ENCODE measurements at regions not wholly inside any gene's neighbourhood (a gene's known extent, or its start where the extent isn't known, plus 50 kb on each side); places are given as distances from the start of the nearest gene placed in this dataset.
"Not testable (repeated sequence)": the region's sequence is repeated elsewhere in the genome, so short reads cannot be mapped to it uniquely, and the experiment has no call there.

- DNase-seq (ENCODE audit: low read depth in 2 of 2), result no peak
Observed at GRCh38 chr3:118536764-118537163, 497.9 kb downstream of the IGSF11 start.

- no peak for DNase-seq (ENCODE audit: low read depth in 2 of 2)
Observed at GRCh38 chr3:118537454-118537853, 497.2 kb downstream of the IGSF11 start.

- no peak for DNase-seq (ENCODE audit: low read depth in 2 of 2)
Observed at GRCh38 chr3:118538187-118538586, 496.5 kb downstream of the IGSF11 start.

- not testable (repeated sequence) for DNase-seq (ENCODE audit: low read depth in 2 of 2)
Observed at GRCh38 chr3:118539820-118540447, 494.7 kb downstream of the IGSF11 start.

- not testable (repeated sequence) for DNase-seq (ENCODE audit: low read depth in 2 of 2)
Observed at GRCh38 chr3:118540448-118540821, 494.2 kb downstream of the IGSF11 start.

GRCh38 chr3:118540826-118541225 is 493.8 kb downstream of the IGSF11 start:
- no peak for DNase-seq (ENCODE audit: low read depth in 2 of 2)

- no peak for DNase-seq (ENCODE audit: low read depth in 2 of 2)
Observed at GRCh38 chr3:118541796-118542195, 492.9 kb downstream of the IGSF11 start.

- DNase-seq (ENCODE audit: low read depth in 2 of 2), result no peak
Observed at GRCh38 chr3:118543832-118544231, 490.8 kb downstream of the IGSF11 start.

GRCh38 chr3:118544458-118544857 is 490.2 kb downstream of the IGSF11 start:
- DNase-seq (ENCODE audit: low read depth in 2 of 2), result no peak

- peak in 1 of 2 donors; percentile 1 for DNase-seq (ENCODE audit: low read depth in 2 of 2)
Observed at GRCh38 chr3:118548434-118548833, 486.2 kb downstream of the IGSF11 start.

- DNase-seq (ENCODE audit: low read depth in 2 of 2), result peak in 1 of 2 donors; percentile 16
Observed at GRCh38 chr3:118550122-118550521, 484.5 kb downstream of the IGSF11 start.

- no peak for DNase-seq (ENCODE audit: low read depth in 2 of 2)
Observed at GRCh38 chr3:118550556-118550955, 484.1 kb downstream of the IGSF11 start.

- no peak for DNase-seq (ENCODE audit: low read depth in 2 of 2)
Observed at GRCh38 chr3:118554148-118554838, 480.4 kb downstream of the IGSF11 start.

- DNase-seq (ENCODE audit: low read depth in 2 of 2), result no peak
Observed at GRCh38 chr3:118556983-118557382, 477.7 kb downstream of the IGSF11 start.

- no peak for DNase-seq (ENCODE audit: low read depth in 2 of 2)
Observed at GRCh38 chr3:118557513-118557912, 477.1 kb downstream of the IGSF11 start.

GRCh38 chr3:118559286-118559685 is 475.4 kb downstream of the IGSF11 start:
- no peak for DNase-seq (ENCODE audit: low read depth in 2 of 2)

- no peak for DNase-seq (ENCODE audit: low read depth in 2 of 2)
Observed at GRCh38 chr3:118564800-118565199, 469.8 kb downstream of the IGSF11 start.

GRCh38 chr3:118573912-118574311 is 460.7 kb downstream of the IGSF11 start:
- no peak for DNase-seq (ENCODE audit: low read depth in 2 of 2)

GRCh38 chr3:118577055-118577777 is 457.4 kb downstream of the IGSF11 start:
- no peak for DNase-seq (ENCODE audit: low read depth in 2 of 2)

GRCh38 chr3:118578559-118578958 is 456.1 kb downstream of the IGSF11 start:
- DNase-seq (ENCODE audit: low read depth in 2 of 2), result no peak

- DNase-seq (ENCODE audit: low read depth in 2 of 2), result no peak
Observed at GRCh38 chr3:118587037-118587741, 447.5 kb downstream of the IGSF11 start.

GRCh38 chr3:118587847-118588246 is 446.8 kb downstream of the IGSF11 start:
- DNase-seq (ENCODE audit: low read depth in 2 of 2), result no peak

Measured in lung microvascular endothelial cell (primary cell).